LNCaP clone FGC (cell line): ENCODE measurements at regions not wholly inside any gene's neighbourhood (a gene's known extent, or its start where the extent isn't known, plus 50 kb on each side); places are given as distances from the start of the nearest gene placed in this dataset.

Experiments
- DNase-seq: peaks from one replicate; pipeline ENCODE4 v3.0.0-alpha.2; 2011; ENCODE audit warnings: low read depth
- H3K4me3 ChIP-seq: 2 replicates; pipeline ENCODE4 v1.5.1; 2011; ENCODE audit warnings: mild to moderate bottlenecking, low read depth, low read length, control low read depth
- CTCF ChIP-seq: IDR thresholded peaks from 2 replicates; pipeline ENCODE4 v1.5.1; 2012; ENCODE audit warnings: mild to moderate bottlenecking; ENCODE audit not compliant: control insufficient read depth, insufficient read depth; ENCODE audit errors: extremely low read depth

- DNase-seq, result no peak
- TF ChIP-seq CTCF, result no peak
Measured at GRCh38 chr13:40302351-40302750, 364.1 kb downstream of the FOXO1 start.

GRCh38 chr13:40304391-40304790 is 362.1 kb downstream of the FOXO1 start:
- no peak for TF ChIP-seq CTCF
- no peak overlapping the region for H3K4me3 ChIP-seq
- no peak for DNase-seq

More at GRCh38 chr13:40302351-40302750, 364.1 kb downstream of the FOXO1 start:
- no peak overlapping the region for H3K4me3 ChIP-seq

- TF ChIP-seq CTCF, result no peak
- DNase-seq, result no peak
- no peak overlapping the region for H3K4me3 ChIP-seq
Measured at GRCh38 chr13:40306817-40307216, 359.6 kb downstream of the FOXO1 start.

GRCh38 chr13:40309881-40310280 is 356.6 kb downstream of the FOXO1 start:
- no peak for DNase-seq
- no peak overlapping the region for H3K4me3 ChIP-seq
- TF ChIP-seq CTCF, result no peak

GRCh38 chr13:40311356-40312101 is 354.9 kb downstream of the FOXO1 start:
- no peak overlapping the region for H3K4me3 ChIP-seq
- no peak for TF ChIP-seq CTCF
- DNase-seq, result no peak

- no peak for DNase-seq
- TF ChIP-seq CTCF, result no peak
- H3K4me3 ChIP-seq, result no peak overlapping the region
Measured at GRCh38 chr13:40313269-40314200, 352.9 kb downstream of the FOXO1 start.
